ENCODE measurements at regions not wholly inside any gene's neighbourhood (a gene's known extent, or its start where the extent isn't known, plus 50 kb on each side); places are given as distances from the start of the nearest gene placed in this dataset.
"Not testable (repeated sequence)": the region's sequence is repeated elsewhere in the genome, so short reads cannot be mapped to it uniquely, and the experiment has no call there.

DNA sequence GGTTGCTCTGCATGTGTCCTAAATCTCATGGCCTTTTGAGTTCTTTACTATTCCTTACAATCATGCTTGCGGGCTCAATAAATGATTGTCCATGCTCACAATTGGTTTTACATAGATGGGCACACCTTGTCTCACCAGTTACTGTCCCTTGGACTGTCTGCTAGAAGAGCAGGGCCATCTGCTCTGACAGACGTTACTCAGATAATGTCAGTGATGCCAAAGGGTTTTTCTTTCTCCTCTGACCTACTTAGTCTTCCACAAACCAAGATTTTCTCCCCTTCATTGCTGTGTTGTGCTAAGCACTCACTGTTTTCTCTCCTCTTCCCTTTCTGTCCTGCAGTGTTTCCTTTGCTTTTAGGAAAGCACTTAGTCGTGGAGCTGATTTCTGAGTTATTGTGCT, 562.3 kb downstream of the KIF4B start:
- DNase-seq (ENCODE audit: insufficient read length, low spot score) (no peak), FAIRE-seq (no peak)

DNA sequence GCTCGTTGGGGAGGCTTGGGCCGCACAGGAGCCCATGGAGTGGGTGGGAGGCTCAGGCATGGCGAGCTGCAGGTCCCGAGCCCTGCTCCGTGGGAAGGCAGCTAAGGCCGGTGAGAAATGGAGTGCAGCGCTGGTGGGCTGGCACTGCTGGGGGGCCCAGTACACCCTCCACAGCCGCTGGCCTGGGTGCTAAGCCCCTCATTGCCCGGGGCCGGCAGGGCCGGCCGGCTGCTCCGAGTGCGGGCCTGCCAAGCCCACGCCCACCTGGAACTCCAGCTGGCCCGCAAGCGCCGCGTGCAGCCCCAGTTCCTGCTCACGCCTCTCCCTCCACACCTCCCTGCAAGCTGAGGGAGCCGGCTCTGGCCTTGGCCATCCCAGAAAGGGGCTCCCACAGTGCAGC, 573.3 kb downstream of the KIF4B start:
- DNase-seq (ENCODE audit: insufficient read length, low spot score); FAIRE-seq: not testable (repeated sequence)

DNA sequence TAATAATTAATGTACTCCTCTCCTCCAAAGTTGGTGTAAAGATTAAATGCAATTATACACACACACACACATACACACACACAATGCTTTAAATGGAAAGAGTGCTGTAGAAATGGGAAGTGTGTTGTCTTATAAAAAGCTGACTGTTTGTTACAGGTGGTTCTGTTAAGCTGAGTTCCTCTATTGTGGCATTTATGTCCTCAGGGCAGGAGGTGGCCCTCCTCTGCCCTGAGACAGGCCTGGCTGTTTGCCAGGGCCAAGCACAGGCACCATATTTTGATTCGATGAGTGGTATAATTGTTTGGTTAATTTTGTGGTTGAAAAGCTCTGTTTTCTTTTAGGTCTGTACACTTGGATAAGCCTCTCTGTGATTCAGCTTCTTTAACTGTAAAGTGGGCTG, 573.9 kb downstream of the KIF4B start:
- FAIRE-seq (no peak), DNase-seq (ENCODE audit: insufficient read length, low spot score) (no peak)

DNA sequence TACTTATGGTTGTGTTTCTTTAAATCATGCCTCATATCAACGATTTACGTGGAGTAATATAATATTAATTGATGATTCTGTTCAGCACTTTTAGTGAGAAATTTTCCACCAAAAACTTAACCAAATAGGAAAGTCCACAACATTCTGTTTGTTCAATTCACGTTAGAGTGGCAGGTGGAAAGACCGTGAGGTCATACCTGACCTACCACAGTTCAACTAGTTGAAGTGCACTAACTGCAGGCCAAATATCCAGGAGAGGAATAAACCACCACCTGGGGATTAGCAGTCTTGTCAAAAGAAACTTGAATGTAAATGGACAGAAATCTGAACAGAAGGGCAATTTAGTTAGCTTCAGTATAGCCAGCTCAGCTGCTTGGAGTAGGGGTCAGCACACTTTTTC, 577.7 kb downstream of the KIF4B start:
- DNase-seq (ENCODE audit: insufficient read length, low spot score) (no peak), FAIRE-seq (no peak)

DNA sequence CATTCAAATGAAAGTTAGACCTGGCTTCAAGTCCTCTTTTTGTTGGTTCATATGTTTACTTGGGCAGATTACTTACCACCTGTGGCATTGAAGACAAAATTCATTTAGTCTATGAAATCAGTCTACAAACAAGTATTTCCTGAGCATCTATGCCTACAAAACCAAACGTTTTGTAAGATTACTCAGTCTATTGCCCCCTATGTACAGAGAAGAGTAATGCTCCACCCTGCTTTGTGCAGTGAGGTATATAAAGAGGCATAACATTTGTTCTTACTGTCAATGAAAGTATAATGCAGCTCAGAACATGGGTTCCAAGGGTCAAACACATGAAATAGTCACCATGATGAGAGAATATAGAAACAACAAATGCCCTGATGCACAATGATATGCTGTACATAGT, 580.7 kb downstream of the KIF4B start:
- FAIRE-seq = no peak
- DNase-seq (ENCODE audit: insufficient read length, low spot score) = no peak

DNA sequence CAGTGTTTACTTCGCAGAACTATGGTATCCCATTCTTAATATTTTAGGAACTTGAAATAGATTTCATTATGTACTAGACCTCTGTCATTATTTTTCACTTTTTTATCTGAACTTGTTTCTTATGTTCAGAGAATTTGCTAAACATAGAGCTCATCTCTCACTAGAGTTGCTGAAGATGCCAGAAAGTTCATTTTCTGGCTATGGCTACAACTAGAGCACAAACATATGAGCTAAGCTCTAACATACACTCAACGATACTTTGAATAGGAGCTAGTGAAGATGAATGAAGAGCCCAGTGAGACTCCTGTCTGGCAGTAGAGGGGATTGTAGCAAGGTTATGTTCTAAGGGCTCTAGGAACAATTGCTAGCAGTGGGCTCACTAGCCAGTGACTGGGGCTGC, 582.2 kb downstream of the KIF4B start:
- DNase-seq (ENCODE audit: insufficient read length, low spot score) (no peak), FAIRE-seq (no peak)

DNA sequence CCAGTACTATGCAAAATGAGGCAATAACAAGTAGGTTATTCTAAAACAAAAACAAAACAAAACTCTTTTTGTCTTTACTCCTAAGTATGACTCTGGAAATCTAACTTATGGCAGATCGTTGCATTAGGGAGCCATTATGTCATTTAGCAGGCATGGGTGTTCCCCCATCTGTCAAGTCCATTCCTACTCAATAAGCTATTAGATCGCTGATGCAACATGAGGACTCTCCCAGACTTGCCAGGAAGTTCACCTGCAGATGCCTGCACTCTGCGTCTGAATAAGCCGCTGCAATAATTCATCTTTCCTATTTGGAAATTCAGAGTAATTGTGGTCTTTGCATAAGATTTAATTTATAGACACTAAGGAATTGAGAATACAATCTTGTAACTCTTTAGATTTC, 585.0 kb downstream of the KIF4B start:
- FAIRE-seq = no peak

DNA sequence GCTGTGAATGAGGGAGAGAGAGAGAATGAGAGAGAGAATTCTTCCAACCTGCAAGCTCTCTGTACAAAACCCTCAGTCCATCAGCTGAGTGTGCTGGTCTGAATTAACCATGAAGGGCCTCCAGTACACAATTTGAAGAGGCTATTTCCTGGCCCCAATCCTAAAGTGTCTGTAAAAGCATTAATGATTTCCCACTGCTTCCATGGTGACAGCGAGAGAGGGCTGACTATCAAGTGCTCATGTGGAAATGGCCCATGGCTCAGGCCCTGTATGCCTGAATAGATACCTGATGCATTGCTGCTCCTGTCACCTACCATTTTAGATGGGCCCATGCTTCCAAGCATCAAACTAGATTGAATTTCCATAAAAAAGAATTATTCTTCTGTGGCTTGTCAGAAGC, 592.4 kb downstream of the KIF4B start:
- DNase-seq (ENCODE audit: insufficient read length, low spot score) = no peak

More for the DNA sequence above, 585.0 kb downstream of the KIF4B start:
- no peak for DNase-seq (ENCODE audit: insufficient read length, low spot score)

DNA sequence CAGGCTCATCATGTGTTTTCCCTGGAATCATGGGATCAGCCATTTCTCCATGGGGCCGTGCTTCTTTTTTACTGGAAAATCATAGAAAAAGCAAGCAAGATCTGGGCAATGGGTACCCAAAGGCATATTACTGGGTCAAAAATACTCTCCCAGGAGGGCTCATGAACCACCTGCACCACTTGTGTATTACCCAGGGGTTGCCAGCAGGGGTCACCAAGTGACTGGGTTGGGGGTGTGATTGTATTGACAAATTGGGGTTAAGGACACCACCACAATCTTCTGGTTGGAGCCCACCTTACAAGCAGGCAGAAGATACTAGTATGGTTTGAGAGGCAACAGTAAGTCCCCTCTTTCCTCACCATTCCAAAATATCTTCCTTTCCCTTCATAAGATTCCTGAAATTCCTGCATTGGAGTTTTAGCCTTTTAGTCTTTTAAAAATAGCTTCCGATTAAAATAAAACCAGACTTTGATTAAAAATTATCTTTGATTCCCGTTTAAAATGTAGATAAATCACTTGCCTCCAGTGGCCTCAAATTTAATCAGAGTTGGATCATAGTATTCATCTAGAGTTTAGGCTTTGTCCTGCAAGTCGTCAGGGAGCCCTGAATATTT, 603.3 kb downstream of the KIF4B start:
- FAIRE-seq (no peak), DNase-seq (ENCODE audit: insufficient read length, low spot score) (no peak)

More for the DNA sequence above, 592.4 kb downstream of the KIF4B start:
- no peak for FAIRE-seq

DNA sequence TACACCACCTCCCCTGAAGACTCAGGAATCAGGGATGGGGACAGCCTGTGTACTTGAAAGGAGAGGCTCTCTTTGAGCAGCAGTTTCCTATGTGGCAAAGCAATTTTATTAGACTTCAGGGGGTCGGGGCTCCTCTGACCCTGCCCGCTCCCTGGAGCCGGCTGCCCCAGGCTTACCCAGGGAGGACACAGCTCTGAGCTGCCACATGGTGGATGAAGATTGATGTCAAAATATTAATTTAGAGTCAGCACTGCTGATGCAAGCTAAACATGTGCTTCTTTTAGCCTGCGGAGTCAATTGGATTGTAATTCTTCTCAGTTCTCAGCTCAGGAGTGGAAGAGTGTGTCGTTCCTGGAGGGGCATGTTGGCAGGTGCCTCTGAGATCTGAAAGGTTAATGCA, 606.1 kb downstream of the KIF4B start:
- FAIRE-seq = no peak
- DNase-seq (ENCODE audit: insufficient read length, low spot score) = no peak

DNA sequence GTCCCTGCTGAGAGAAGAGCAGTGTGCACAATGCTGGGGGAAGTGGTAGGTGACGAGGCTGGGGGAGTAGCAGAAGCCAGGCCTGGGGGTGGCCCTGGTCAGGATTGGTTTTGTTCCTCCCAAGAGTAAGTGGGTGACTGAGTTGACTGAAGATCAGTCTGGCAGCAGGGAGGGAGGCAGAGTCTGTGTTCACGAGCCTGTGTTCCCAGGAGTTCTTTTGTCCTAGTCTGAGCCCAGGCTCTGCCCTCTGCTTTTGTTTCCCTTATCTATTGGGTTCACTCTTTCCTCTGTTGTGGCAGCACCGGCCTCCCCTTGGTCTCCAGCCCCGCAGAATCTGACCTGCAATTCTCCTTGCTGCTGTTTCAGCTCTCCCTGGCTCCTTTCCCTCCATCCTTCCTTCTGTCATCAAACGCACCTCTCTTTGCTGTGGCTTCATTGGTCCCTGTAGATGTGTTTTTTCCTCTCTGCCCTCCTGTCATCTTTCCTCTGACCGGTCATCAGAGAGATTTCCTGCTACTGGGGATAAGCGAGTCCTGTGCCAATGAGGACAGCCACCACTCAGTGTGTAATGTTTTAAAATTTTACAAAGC, 607.4 kb downstream of the KIF4B start:
- FAIRE-seq = no peak
- DNase-seq (ENCODE audit: insufficient read length, low spot score) = no peak

DNA sequence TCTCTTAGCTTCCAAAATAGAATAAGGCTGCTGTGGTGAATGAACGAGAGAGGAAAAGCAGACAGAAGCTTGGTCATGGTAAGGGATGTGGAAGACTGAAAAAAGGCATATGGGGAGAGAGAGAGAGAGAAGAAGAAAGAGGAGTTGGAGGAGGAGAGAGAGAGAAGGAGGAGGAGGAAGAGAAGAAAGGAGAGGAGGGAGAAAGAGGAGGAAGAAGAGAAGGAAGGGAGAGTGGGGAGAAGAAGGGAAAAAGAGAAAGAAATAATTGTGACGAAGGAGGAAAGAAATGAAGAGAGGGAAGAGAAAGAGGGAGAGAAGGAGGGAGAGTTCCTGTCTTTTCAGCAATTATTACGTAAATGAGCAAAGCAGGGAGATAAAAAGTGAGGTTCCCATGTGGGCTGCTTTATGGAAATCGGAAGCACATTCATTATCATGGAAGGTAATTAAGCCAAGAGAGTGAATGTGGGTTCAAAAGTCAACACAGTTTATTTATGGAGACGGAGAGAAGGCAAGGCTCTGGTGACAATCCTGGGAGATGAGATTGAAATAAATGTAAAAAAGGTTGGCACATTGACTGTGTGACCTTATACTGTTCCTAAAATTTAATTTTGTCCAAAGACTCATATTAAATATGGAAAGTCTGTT, 611.2 kb downstream of the KIF4B start:
- FAIRE-seq (no peak), DNase-seq (ENCODE audit: insufficient read length, low spot score) (no peak)

DNA sequence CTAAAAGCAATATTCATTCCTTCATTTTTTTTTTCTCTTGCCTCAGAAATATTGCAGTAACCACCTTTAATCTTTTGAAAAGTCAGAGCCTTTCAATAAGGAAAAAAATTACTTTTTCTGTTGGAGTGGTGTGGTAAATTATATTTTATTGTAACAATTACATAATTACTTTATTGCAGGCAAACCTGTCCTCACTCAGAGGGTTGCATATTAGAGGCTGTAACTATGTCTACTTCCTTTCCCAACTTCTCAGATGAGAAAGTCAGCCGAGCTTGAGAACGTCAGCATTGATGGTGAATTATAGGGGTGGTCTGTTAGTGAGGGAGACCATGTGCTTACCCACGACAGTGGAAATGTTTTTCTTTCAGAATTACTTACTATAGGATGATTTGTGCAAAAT, 611.8 kb downstream of the KIF4B start:
- FAIRE-seq (no peak), DNase-seq (ENCODE audit: insufficient read length, low spot score) (no peak)

DNA sequence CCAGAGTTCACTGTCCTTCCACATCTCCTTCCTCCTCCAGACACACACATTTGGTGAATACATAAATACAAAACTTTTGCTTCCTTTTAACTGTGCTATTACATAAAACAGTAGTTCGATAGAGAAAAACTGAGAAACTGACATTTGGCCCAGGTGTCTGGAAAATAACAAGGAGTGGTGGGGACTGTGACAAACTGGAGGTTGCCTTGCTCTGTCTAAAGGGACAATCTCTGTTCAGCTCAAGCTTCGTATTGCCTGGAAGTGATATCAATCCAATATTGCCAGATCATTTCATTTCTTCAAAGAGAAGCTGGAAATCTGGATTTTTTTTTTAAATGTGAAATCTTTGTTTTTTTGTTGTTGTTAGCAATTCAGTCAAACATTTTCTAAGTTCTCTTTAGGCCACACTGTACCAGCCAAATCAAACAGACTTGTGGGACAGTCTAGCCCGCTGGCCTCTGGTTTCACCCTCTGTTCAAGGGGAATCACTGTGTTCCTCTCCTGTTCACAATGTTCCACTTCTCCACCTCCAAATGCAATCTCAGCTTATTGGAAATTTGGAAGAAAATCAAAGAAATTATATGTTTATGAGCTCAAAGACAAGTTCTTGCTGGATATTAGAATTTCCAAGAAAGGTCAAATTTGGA, 612.5 kb downstream of the KIF4B start:
- FAIRE-seq = no peak
- DNase-seq (ENCODE audit: insufficient read length, low spot score) = no peak

DNA sequence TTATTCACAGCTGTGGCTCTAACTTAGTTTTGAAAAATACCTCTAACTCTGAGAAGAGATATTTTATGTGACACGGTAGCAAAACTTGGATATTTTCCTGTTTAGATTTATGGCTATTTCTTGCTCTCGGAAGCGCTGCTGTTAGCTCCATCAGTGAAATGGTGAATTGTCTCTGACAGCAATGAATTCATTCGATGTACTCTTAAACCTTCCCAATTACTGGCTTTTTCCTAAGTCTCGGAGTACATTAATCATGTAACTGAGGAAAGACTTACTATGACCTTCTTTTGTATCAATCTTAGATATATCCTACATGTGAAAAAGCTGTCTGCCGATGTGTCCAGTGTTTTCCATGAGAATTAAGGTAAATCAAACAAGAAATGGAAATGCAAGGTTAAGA, 613.0 kb downstream of the KIF4B start:
- FAIRE-seq (no peak), DNase-seq (ENCODE audit: insufficient read length, low spot score) (no peak)

DNA sequence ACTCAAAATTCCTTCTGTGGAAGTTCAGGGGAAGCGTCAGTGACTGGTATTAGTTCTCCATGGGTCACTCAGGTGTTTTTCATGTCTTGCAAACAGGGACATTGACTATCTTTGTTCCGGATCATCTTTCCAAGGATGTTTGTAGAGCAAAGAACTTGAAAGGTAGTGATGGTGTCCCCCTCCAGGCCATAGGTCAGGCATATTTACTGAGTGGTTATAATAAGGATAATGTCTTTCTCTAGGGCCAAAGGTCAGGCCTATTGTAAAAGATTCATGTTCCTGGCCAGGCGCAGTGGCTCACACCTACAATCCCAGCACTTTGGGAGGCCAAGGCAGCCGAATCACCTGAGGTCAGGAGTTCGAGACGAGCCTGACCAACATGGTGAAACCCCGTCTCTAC, 614.8 kb downstream of the KIF4B start:
- no peak for FAIRE-seq
- DNase-seq (ENCODE audit: insufficient read length, low spot score) = no peak

DNA sequence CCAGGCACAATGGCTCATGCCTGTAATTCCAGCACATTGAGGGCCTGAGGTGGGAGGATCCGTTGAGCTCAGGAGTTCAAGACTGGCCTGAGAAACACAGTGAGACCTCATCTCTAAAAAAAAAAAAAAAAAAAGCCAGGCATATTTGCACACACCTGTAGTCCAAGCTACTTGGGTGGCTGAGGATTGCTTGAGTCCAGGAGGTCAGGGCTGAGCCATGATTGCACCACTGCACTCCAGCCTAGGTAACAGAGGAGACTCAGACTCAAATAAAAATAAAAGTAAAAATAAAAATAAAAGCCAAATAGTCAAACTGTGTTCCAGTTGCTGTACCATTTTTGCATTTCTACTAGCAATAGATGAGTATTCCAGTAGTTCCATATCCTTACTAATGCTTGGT, 616.0 kb downstream of the KIF4B start:
- no peak for FAIRE-seq
- DNase-seq (ENCODE audit: insufficient read length, low spot score) = no peak

DNA sequence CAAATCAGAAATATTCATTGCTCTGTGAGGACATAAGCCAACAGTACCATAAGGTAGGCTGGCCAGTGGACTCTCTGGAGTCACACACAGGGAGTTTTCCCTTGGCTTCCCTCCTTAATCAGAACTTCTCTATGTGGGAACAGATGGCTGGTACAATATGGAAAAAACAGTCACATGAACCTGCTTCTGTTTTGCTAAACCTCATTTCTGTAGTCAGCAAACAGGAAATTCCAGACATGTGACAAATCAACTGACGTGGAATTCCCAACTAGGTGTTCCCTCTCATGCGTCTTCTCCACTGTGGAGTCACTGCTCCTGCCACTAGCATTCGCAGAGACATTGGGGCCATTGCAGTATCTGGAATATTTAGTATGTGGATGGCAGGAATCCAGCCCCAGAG, 617.6 kb downstream of the KIF4B start:
- DNase-seq (ENCODE audit: insufficient read length, low spot score) (no peak), FAIRE-seq (no peak)

DNA sequence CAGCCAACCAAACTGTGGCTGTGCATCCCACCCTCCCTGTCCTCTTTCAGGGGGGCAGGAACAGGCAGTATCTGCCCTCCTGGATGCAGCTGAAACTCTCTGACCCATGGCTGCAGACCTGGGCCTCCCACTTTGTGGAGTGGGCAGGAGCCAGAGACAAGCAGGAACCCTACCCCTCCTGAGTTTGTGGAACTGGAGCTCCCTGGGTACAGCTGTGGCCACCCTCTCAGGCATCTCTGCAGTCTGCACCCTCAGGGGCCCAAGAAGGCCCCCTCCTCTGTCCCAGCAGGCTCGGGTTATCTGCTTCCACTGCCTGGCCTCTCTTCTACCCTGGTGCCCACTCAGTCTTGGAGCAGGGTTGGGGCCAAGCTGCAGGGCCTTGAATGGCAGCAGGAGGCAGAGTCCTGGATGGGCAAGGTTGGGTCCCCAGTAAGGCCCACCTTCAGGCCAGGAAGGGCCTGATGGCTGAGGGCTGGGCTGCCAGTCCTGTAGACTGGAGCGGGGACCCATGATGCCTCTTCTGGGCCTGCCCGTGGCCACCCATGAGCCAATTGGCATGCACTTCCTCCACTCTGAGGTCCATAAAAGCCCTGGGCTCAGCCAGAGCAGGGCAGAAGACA, 619.9 kb downstream of the KIF4B start:
- FAIRE-seq = no peak

DNA sequence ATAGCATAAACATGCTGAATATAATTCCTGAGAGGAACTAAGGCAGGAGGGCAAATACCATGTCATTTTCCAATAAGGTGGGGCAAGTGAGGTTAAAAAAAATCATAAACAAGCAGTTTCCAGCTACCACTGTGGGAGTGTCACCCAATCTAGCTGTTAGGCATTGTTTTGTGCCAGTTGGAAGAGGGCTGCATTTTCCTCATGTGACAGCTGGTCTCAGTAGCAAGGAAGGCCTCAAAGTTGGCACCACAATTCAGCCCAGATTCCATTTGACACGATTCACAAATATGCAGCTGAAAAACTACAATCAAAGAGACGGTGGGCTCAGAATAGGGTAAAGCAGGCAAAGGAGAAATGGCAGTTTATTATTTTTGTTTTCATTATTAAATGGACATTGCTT, 636.1 kb downstream of the KIF4B start:
- FAIRE-seq (no peak), DNase-seq (ENCODE audit: insufficient read length, low spot score) (no peak)

More for the DNA sequence above, 619.9 kb downstream of the KIF4B start:
- no peak for DNase-seq (ENCODE audit: insufficient read length, low spot score)

DNA sequence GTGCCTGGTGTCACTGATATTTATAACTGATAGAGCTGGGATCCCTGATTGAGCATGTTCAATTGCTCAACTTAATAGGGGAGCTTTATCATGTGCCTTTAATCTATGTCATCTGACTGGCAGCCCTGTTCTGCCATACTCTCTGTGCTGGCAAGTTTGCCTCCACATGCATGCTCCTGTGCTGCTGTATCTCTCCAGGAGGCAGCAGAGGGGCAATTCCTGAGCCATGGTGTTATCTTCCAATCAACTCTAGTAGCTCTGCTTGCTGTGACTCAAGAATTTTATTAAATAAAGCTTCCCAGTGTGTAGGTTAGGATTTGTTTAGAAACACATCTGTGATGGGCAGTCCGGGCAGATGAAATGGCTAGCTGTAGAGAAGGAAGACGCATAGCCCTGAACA, 642.0 kb downstream of the KIF4B start:
- no peak for DNase-seq (ENCODE audit: insufficient read length, low spot score)
- no peak for FAIRE-seq

DNA sequence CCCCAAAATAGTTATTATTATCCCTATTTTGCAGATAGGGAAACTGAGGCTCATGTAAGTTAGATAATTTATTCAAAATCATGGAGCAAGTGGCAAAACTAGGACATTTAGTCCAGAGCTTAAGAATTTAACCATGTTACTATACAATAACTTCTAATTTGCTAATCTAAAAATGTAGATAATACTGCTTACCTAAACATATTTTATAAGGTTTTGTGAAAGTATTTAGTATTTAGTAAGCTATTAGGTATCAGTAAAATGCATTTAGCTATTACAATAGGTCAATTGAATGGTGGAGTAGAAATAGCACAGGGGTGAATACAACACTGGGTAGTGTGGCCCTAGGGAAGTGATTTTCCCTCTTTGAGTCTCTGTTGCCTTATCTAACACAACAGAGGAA, 648.3 kb downstream of the KIF4B start:
- FAIRE-seq (no peak), DNase-seq (ENCODE audit: insufficient read length, low spot score) (no peak)

All from HTR-8/SVneo (cell line).